Activated T-cell treated with anti-CD3 and anti-CD28 coated beads, Interleukin-2, amount 50 U/mL, for 48 hours (primary cell): ENCODE measurements at regions not wholly inside any gene's neighbourhood (a gene's known extent, or its start where the extent isn't known, plus 50 kb on each side); places are given as distances from the start of the nearest gene placed in this dataset.

Source experiments
- DNase-seq, 2 experiments: peaks; one replicate each; pipeline ENCODE4 v3.0.0-alpha.2; 2020

DNA sequence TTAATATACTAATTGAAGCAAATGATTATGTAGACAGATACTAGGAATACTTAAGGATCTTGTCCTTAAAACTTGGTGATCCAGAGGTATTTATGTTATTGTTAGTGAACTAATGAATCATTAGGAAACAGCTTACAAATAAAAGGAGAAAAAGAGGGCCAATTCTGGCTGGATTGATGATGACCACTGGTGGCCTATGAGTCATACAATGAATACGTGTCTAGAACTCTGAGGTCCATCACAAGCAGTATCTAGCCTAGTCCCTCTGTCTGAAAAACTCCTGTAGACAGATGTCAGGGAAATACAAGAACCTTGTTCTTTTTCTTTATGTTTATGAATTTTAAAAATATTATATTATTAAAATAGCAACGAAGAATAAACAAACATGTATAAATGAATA, 51.7 kb upstream of the RTL1 start:
- DNase-seq = no peak

DNA sequence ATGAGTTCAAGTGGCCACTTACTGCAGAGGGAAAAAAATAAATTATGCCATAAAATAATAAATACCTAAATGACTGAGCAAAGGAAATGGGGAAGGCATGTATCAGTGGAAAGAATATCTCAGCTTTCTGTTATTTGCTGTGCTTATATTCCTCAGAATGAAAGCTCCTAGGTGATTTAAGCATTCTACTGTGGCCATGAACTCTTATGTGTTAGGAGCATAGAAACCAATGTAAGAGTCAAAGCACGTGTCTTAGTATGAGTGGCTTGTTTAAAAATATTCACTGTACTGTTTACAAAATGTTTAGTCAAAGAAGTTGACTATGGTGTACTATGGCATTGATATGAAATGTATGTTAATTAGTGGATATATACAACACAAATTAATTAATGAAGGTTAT, 59.0 kb upstream of the RTL1 start:
- no peak for DNase-seq

DNA sequence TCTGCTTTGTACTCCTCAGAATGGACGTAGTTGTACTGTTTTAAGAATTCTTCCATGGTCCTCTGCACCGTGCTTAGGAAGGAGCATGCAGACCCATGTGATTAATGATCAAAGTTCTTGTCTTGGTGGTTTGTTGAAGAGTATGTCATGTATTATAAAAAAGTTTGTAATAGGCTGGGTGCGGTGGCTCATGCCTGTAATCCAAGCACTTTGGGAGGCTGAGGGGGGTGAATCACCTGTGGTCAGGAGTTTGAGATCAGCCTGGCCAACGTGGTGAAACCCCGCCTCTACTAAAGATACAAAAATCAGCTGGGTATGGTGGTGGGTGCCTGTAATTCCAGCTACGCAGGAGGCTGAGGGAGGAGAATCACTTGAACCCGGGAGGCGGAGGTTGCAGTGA, 61.8 kb upstream of the RTL1 start:
- no peak for DNase-seq

DNA sequence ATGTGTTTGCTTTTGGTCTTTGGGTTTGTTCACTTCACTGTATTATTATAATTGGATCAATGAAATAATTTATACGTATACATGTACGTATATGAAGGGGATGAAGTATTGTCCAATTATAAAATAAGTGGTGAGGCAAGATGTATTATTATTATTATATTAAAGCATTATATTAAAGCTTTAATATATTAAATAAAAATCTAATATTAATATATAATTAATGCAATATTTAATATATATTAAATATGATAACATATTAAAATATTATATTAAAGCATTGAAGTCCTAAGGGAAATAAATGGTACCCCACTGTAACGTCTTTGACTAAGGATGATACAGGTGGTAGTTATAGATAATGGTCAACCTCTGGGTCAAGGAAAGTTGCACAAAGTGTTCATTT, 63.7 kb upstream of the RTL1 start:
- no peak for DNase-seq

DNA sequence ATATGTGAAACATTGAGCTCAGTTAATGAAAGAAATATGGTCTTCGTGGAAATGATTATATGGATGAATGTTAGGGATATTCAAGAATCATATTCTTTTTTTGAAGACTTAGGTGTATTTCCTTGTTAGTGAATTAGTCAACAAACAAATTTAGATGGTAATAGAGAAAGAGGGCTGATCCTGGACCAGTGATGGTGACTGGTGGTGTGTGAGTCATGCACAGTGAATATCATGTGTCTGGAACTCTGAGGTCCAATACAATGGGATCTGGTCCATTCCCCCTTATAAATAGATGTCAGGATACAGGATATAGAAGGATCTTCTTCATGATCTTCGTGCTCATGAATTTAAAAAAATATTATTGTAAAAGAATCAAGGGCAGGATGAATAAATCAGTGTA, 64.4 kb upstream of the RTL1 start:
- DNase-seq = no peak

DNA sequence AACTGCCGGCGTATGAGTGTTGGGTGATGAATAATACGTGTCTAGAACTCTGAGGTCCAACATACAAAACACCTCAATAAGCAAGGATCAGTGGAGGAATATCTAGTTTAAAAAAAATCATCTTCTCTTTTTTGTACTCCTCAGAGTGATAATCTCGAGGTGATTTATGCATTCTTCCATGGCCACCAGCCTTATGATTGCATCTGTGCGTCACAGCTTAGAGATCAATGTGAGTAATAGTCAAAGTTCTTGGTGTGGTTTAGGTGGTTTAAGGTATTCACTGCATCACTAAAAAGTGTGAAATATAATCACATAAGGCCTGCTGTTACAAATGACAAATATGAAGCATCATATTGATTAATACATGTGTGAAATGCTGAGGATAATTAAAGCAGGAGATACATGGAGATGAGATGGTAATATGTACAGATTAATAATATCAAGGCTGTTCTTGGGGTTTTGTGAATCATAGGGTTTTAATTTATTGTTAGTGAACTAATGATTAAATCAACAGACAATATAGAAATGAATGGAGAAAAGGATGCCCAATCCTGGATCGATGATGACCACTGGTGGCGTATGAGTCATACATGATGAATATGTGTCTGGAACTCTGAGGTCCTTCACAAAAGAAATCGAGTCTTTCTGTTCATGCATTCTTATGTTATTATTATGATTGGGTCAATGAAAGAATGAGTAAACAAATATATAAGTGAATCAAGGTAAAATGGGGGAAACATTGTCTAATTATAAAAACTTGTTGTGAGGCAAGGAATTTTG, 68.8 kb upstream of the RTL1 start:
- DNase-seq = no peak

DNA sequence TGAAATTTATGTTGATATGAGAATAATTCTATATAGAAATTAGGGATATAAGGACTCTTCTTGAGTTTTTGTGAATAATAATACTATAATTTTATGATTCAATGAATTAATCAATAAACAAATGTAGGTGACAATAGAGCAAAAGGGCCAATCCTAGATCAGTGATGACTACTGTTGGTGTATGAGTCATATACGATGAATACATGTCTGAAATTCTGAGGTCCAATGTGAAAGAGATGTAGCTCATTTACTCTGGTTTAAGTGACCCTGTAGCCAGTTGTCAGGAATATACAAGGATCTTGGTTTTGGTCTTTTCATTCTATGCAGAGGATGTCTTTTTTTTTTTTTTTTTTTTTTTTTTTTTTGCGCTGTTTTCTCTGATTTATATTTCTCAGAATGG, 72.1 kb upstream of the RTL1 start:
- DNase-seq = no peak

DNA sequence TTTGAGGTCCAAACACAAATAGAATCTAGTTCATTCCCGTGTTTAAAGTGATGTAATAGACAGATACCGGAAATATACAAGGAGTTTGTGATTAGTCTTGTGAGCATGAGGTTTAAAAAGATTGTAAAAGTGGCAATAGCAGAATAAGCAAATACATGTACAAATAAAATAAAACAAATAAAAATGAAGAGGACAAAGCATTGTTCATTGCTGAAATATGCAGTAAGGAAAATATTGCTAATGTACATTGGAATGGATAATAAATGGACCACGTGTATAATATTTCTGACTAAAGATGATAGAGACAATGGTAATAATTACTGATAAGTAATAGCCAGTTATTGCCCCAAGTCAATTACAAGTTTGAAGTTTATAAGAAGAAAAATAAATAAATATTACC, 75.6 kb upstream of the RTL1 start:
- no peak for DNase-seq

DNA sequence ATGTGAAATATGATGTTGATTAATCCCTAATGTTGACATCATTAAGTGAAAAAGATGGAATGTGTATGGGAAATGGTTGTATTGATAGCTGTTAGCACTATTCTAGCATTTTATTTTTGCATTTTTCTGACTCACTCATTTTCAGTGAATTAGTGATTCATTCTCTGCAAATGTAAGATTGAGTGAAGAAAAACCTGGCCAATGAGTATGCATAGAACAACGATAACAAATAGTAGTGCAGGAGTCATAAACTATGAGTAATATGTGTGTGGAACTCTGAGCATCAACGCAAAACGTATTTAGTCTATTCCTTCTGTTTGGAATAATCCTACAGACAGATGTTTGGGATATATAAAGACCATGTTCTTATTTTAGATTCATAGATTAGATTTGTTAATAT, 76.3 kb upstream of the RTL1 start:
- DNase-seq = no peak

DNA sequence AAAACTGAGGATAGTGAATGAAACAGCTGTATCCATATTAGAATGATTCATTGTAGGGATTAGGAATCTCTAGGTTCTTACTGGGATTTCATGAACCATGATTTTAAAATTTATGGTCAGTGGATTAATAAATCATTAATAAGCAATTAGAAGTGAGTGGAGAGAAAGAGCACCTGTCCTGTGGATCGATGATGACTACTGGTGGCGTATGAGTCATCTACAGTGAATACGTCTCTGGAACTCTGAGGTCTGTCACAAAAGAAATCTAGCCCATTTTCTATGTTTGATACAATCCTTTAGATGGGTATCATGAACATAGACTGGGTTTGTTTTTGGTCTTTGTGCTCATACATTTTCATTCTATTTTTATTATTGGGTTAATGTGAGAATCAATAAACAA, 77.3 kb upstream of the RTL1 start:
- no peak for DNase-seq

DNA sequence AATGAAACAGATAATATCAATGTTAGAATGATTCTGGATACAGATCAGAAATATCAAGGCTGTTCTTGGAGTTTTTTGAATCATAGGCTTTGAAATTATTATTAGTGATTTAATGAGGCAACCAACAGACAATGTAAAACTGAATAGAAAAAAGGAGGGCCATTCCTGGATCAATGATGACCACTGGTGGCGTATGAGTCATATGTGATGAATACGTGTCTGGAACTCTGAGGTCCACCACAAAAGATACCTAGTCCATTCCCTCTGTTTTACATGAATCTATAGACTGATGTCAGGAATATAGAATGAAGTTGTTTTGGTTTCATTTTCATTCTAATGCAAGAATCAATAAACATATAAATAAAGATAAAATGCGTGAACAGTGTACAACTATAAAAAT, 78.3 kb upstream of the RTL1 start:
- DNase-seq = no peak

DNA sequence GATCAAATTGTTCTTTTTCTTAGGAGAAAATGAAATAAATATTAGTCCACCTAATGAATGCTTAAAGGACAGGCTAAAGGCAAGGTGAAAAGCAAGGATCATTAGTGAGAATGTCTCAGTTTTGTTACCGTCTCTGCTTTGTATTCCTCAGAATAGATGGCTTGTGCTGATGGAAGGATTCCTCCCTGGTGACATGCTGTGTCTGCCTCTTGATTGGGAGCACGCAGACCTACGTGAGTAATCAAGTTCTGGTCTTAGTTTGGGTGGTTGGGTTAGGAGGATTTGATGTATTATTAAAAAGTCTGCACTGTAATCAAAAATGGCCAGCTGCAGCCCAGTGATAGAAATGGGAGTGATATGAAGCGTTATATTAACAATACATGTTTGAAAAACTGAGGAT, 78.8 kb upstream of the RTL1 start:
- no peak for DNase-seq

DNA sequence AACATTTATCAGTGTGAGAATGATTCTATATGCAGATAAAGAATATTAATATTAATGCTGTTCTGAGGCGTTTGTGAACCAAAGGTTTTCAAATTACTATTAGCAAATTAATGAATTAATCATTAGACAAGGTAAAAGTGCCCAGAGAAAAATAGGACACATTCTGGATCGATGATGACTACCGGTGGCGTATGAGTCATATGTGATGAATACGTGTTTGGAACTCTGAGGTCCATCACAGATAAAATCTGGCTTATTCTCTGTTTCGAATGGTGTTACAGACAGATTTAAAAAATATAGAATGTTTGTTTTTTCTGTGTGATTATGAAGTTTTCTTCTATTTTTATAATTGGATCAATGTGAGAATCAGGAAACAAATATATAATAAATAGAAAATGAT, 79.2 kb upstream of the RTL1 start:
- no peak for DNase-seq

DNA sequence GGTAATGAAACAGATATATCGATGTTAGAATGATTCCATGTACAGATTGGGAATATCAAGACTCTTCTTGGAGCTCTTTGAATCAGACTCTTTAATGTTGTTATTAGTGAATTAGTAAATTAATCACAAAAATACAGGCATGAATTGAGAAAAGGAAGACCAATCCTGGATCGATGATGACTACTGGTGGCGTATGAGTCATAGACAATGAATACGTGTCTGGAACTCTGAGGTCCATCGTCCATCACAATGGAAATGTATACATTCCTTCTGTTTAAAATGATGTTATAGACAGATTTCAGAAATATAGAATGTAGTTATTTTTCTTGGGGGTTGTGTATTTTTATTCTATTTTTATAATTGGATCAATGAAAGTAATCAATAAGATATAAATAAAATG, 80.2 kb upstream of the RTL1 start:
- DNase-seq = no peak

DNA sequence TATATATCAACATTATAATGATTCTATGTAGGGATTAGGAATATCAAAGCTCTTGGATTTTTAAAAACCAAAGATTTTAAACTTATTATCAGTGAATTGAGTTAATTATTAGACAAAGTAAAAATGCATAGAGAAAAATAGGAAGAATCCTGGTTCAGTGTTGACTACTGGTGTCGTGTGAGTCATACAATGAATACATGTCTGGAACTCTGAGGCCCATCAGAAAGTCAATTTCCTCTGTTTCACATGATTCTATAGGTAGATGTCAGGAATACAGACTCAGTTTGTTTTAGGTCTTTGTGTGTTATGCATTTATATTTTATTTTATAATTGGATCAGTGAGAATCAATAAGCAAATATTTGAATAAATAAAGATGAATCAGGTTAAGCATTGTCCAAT, 84.5 kb upstream of the RTL1 start:
- DNase-seq = no peak

DNA sequence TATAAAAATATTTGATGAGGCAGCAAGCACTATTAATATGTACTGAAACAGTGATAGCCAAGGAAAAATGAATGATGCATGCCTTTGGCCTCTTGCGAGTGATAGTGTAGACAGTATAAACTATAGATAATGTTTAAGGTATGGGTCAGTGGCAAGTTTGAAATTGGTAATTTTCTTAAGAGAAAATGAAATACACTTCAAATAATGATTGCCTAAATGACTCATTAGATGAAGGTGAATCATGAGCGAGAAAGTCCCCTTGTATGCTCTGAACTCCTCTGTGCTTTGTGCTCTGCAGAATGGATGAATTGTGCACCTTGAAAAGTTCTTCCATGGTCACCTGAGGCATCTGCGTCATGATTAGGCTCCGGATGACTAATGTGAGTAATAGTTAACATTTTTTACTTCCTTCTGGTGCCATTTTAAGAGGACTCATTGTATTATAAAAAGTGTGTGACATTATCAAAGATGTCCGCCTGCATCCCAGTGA, 84.9 kb upstream of the RTL1 start:
- no peak for DNase-seq

DNA sequence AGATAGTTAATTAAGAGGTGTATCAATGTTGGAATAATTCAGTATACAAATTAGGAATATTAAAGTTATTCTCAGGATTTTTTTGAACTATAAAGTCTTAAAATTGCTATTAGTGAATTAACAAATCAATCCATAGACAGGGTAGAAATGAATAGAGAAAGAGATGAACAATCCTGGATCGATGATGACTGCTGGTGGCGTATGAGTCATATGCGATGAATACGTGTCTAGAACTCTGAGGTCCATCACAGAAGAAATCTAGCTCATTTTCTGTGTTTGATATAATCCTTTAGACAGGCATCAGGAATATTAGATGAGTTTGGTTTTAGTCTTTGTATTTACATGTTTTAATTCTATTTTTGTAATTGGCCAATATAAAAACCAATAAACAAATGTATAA, 85.4 kb upstream of the RTL1 start:
- DNase-seq = no peak

DNA sequence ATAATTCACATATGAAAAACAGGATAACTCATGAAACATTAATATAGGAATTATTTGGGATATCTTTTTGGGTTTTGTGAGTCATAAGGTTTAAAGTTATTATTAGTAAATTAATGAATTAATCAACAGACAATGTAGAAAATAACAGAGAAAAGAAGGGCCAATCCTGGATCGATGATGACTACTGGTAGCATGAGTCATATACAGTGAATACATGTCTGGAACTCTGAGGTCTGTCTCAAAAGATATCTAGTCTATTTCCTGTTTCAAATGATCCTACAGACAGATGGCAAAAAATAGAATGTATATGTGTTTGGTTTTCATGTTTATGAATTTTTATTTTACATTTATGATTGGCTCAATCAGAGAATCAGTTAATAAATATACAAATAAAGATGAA, 86.4 kb upstream of the RTL1 start:
- no peak for DNase-seq

DNA sequence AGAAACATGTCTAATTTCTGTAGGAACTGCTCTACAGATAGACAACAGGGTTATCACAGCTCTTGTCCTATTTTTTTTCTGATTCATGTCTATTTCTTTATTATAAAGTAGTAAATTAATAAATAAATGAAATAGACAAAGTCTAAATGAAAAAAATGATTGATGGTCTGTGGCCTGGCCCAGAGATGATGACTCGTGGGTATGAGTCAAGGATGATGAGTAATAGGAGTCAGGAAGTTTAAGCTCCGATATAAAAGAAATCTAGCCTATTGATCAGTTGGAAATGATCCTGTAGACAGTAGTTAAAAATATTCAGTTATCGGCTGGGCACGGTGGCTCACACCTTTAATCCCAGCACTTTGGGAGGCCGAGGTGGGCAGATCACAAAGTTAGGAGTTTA, 90.6 kb upstream of the RTL1 start:
- DNase-seq = no peak

DNA sequence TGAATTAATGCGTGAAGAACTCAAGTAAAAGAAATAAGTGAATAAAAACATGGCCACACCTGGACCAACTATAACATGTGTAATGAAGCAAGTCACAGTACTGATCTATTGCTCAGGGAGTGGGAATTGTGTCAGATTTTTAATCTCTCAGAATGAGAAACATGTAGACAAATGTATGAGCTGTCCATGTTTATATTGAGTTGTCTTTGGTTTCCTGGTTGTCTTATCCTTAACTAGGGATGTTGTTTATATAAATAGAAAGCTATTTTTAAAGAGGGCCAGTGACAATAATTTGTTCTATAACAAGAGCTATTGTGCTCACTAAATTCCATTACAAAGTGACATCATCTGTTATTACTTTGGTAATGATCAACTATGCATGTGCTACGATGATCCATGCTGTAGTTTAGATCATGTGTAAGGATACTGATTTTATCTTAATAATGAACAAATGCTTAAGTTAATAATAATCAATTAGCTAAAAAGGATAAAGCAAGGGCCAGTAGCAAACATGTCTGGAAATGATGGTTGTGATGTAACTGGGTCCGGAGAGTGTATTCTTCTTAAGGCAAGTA, 91.3 kb upstream of the RTL1 start:
- no peak for DNase-seq

DNA sequence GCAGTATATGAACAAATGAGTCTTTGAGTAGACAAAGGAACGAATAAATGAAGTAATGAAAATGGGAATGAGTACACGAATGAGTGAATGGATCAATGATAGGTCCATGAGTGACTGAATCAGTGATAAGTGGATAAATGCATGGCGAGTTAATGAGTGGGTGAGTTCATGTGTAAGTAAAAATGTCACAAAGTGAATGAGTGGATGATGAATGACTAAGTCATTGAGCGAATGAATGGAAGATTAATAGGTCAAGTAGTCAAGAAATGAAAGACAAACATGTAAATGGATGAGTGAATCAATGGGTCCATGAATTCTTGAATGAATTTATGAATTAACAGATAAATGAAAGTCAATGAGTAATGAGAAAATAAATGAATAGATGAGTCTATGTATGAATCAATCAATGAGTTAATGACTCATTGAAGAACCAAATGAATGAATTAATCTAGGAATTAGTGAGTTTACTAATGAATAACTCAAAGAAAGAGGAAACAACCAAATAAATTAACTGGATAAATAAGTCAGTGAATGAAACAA, 97.3 kb upstream of the RTL1 start:
- no peak for DNase-seq

DNA sequence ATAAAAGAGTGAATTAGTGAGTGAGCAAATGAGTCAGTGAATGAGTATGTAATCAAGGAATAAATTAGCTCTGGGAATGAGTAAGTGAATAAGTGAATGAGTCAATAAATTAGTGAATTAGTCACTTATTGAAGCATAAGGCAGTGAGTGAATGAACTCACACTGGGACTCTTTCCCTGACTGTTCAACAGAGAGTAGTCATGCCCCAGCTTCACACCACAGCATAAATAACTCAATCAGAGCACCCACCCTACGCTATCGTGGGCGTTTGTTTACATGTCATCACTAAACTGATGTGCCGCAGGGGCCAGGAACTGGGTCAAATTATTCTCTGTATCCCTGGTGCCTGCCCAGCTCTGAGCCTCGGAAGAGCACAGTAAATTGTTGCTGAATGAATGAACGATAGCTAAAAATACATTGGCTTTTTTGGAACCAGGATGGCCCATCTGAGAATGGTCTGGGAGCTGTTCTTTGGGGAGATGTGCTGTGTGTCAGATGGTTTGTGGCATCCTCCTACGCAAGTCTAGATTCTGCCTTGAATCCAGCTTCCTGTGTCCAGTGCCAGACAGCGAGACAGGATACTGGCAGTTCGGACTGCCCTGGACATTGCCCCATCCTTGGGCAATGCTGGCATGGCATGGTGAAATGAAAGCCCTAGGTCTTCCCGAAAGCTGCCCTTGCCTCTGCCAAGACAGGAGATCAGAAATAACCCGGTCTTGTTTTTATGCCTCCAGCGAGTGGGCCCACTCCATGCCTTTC, 98.0 kb upstream of the RTL1 start:
- no peak for DNase-seq

DNA sequence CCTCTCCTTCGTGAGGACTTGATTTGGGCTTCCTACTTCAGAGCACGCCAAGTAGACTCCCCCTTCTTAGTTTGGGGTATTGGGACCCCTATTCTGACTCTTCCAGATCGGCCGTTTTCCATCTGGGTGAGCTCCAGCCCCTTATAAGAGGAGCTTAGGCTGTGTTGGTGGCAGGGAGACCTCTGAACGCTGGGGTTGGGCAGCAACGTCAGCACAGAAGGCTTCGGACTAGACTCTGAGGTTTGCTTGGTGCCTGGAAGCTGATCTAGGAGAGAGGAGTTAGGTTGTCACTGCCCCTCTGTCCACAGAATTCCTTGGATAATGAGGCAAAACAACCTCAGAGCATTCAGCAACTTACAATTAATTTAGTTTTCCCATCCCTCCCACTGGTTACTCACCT, 99.2 kb upstream of the RTL1 start:
- DNase-seq = no peak

DNA sequence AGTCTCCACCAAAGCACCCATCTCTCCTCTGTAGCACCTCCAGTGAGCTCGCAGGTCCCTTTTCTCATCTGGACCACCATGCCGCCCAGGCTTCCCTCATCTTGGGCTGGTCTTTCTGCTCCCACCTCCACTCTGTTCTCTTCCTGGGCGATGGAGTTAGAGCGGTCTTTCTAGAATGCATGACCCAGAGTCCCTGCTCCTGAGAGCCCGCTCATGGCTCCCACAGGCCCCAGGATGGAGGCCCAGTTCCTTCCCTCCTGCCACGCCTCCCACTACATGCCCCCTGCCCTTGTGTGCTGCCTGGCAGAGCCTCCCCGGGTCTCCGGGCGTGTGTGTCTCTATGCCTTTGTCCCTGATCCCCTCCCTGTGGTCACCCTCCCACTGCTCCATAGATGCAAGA, 100.7 kb upstream of the RTL1 start:
- DNase-seq = no peak
